ENCODE measurements at regions not wholly inside any gene's neighbourhood (a gene's known extent, or its start where the extent isn't known, plus 50 kb on each side); places are given as distances from the start of the nearest gene placed in this dataset.

- Histone ChIP-seq H3K4me1 (ENCODE audit: control insufficient read depth, insufficient read depth, low read length) (no peaks in the 10 kb centered on the region), H3K9me3 (ENCODE audit: control insufficient read depth, insufficient read depth, low read length) (no peaks in the 10 kb centered on the region), H3K36me3 (ENCODE audit: control insufficient read depth, insufficient read depth, low read length) (no peaks in the 10 kb centered on the region), H3K27me3 (ENCODE audit: control insufficient read depth, insufficient read depth, low read length) (no peaks in the 10 kb centered on the region), H3K4me3 (ENCODE audit: low read depth, low read length) (no peak overlapping the region), H3K27ac (ENCODE audit: low read depth, low read length) (no peak overlapping the region)
- DNase-seq (ENCODE audit: low read depth in 4 of 6, low spot score in 6 of 6), result no peak
- WGBS (ENCODE audit: insufficient coverage), result 100% methylated on average over 2 of the region's 4 CpGs
Measured at GRCh38 chr4:181582595-181582994, 660.6 kb upstream of the TENM3 start.

- WGBS (ENCODE audit: insufficient coverage), result no CpG with 5 or more reads among the region's 4 CpGs
- Histone ChIP-seq H3K4me3 (ENCODE audit: low read depth, low read length) (no peak overlapping the region), H3K9me3 (ENCODE audit: control insufficient read depth, insufficient read depth, low read length) (no peaks in the 10 kb centered on the region), H3K27me3 (ENCODE audit: control insufficient read depth, insufficient read depth, low read length) (no peaks in the 10 kb centered on the region), H3K4me1 (ENCODE audit: control insufficient read depth, insufficient read depth, low read length) (no peaks in the 10 kb centered on the region), H3K36me3 (ENCODE audit: control insufficient read depth, insufficient read depth, low read length) (no peaks in the 10 kb centered on the region), H3K27ac (ENCODE audit: low read depth, low read length) (no peak overlapping the region)
- DNase-seq (ENCODE audit: low read depth in 4 of 6, low spot score in 6 of 6), result no peak
Measured at GRCh38 chr4:181588733-181589302, 654.4 kb upstream of the TENM3 start.

- Histone ChIP-seq H3K4me3 (ENCODE audit: low read depth, low read length) (no peak overlapping the region), H3K27me3 (ENCODE audit: control insufficient read depth, insufficient read depth, low read length) (no peaks in the 10 kb centered on the region), H3K36me3 (ENCODE audit: control insufficient read depth, insufficient read depth, low read length) (no peaks in the 10 kb centered on the region), H3K4me1 (ENCODE audit: control insufficient read depth, insufficient read depth, low read length) (no peaks in the 10 kb centered on the region), H3K9me3 (ENCODE audit: control insufficient read depth, insufficient read depth, low read length) (no peaks in the 10 kb centered on the region), H3K27ac (ENCODE audit: low read depth, low read length) (no peak overlapping the region)
- no peak for DNase-seq (ENCODE audit: low read depth in 4 of 6, low spot score in 6 of 6)
- 88% methylated on average over 4 of the region's 5 CpGs for WGBS (ENCODE audit: insufficient coverage)
Measured at GRCh38 chr4:181592221-181592745, 650.9 kb upstream of the TENM3 start.

GRCh38 chr4:181593703-181594102 lies 649.5 kb upstream of the TENM3 start:
- 0% methylated on average over 1 of the region's 2 CpGs for WGBS (ENCODE audit: insufficient coverage)
- no peak overlapping the region for H3K27ac ChIP-seq (ENCODE audit: low read depth, low read length)
- no peak overlapping the region for H3K4me3 ChIP-seq (ENCODE audit: low read depth, low read length)
- no peaks in the 10 kb centered on the region for H3K9me3 ChIP-seq (ENCODE audit: control insufficient read depth, insufficient read depth, low read length)
- no peaks in the 10 kb centered on the region for H3K36me3 ChIP-seq (ENCODE audit: control insufficient read depth, insufficient read depth, low read length)
- no peak for DNase-seq (ENCODE audit: low read depth in 4 of 6, low spot score in 6 of 6)
- H3K4me1 ChIP-seq (ENCODE audit: control insufficient read depth, insufficient read depth, low read length), result no peaks in the 10 kb centered on the region
- no peaks in the 10 kb centered on the region for H3K27me3 ChIP-seq (ENCODE audit: control insufficient read depth, insufficient read depth, low read length)

GRCh38 chr4:181594188-181594587 lies 649.0 kb upstream of the TENM3 start:
- no peak overlapping the region for H3K4me3 ChIP-seq (ENCODE audit: low read depth, low read length)
- no peak for DNase-seq (ENCODE audit: low read depth in 4 of 6, low spot score in 6 of 6)
- H3K9me3 ChIP-seq (ENCODE audit: control insufficient read depth, insufficient read depth, low read length), result no peaks in the 10 kb centered on the region
- no peaks in the 10 kb centered on the region for H3K27me3 ChIP-seq (ENCODE audit: control insufficient read depth, insufficient read depth, low read length)
- H3K4me1 ChIP-seq (ENCODE audit: control insufficient read depth, insufficient read depth, low read length), result no peaks in the 10 kb centered on the region
- no peaks in the 10 kb centered on the region for H3K36me3 ChIP-seq (ENCODE audit: control insufficient read depth, insufficient read depth, low read length)
- H3K27ac ChIP-seq (ENCODE audit: low read depth, low read length), result no peak overlapping the region

GRCh38 chr4:181595716-181596115 lies 647.5 kb upstream of the TENM3 start:
- Histone ChIP-seq H3K4me3 (ENCODE audit: low read depth, low read length) (no peak overlapping the region), H3K9me3 (ENCODE audit: control insufficient read depth, insufficient read depth, low read length) (no peaks in the 10 kb centered on the region), H3K4me1 (ENCODE audit: control insufficient read depth, insufficient read depth, low read length) (no peaks in the 10 kb centered on the region), H3K27me3 (ENCODE audit: control insufficient read depth, insufficient read depth, low read length) (no peaks in the 10 kb centered on the region), H3K36me3 (ENCODE audit: control insufficient read depth, insufficient read depth, low read length) (no peaks in the 10 kb centered on the region), H3K27ac (ENCODE audit: low read depth, low read length) (no peak overlapping the region)
- no peak for DNase-seq (ENCODE audit: low read depth in 4 of 6, low spot score in 6 of 6)
- WGBS (ENCODE audit: insufficient coverage), result 84% methylated on average over 3 of the region's 5 CpGs

GRCh38 chr4:181597766-181598165 lies 645.4 kb upstream of the TENM3 start:
- no peak overlapping the region for H3K4me3 ChIP-seq (ENCODE audit: low read depth, low read length)
- no peaks in the 10 kb centered on the region for H3K36me3 ChIP-seq (ENCODE audit: control insufficient read depth, insufficient read depth, low read length)
- WGBS (ENCODE audit: insufficient coverage), result 86% methylated on average over 3 of the region's 4 CpGs
- H3K27me3 ChIP-seq (ENCODE audit: control insufficient read depth, insufficient read depth, low read length), result no peaks in the 10 kb centered on the region
- no peak overlapping the region for H3K27ac ChIP-seq (ENCODE audit: low read depth, low read length)
- no peaks in the 10 kb centered on the region for H3K9me3 ChIP-seq (ENCODE audit: control insufficient read depth, insufficient read depth, low read length)
- H3K4me1 ChIP-seq (ENCODE audit: control insufficient read depth, insufficient read depth, low read length), result no peaks in the 10 kb centered on the region
- no peak for DNase-seq (ENCODE audit: low read depth in 4 of 6, low spot score in 6 of 6)

- no peaks in the 10 kb centered on the region for H3K36me3 ChIP-seq (ENCODE audit: control insufficient read depth, insufficient read depth, low read length)
- no peaks in the 10 kb centered on the region for H3K4me1 ChIP-seq (ENCODE audit: control insufficient read depth, insufficient read depth, low read length)
- 10% methylated on average over 2 of the region's 6 CpGs for WGBS (ENCODE audit: insufficient coverage)
- H3K9me3 ChIP-seq (ENCODE audit: control insufficient read depth, insufficient read depth, low read length), result no peaks in the 10 kb centered on the region
- no peak overlapping the region for H3K4me3 ChIP-seq (ENCODE audit: low read depth, low read length)
- no peak overlapping the region for H3K27ac ChIP-seq (ENCODE audit: low read depth, low read length)
- DNase-seq (ENCODE audit: low read depth in 4 of 6, low spot score in 6 of 6), result no peak
- H3K27me3 ChIP-seq (ENCODE audit: control insufficient read depth, insufficient read depth, low read length), result no peaks in the 10 kb centered on the region
Measured at GRCh38 chr4:181599134-181599533, 644.1 kb upstream of the TENM3 start.

- no peaks in the 10 kb centered on the region for H3K27me3 ChIP-seq (ENCODE audit: control insufficient read depth, insufficient read depth, low read length)
- H3K27ac ChIP-seq (ENCODE audit: low read depth, low read length), result no peak overlapping the region
- WGBS (ENCODE audit: insufficient coverage), result no CpG with 5 or more reads among the region's 2 CpGs
- no peak overlapping the region for H3K4me3 ChIP-seq (ENCODE audit: low read depth, low read length)
- H3K36me3 ChIP-seq (ENCODE audit: control insufficient read depth, insufficient read depth, low read length), result no peaks in the 10 kb centered on the region
- no peaks in the 10 kb centered on the region for H3K9me3 ChIP-seq (ENCODE audit: control insufficient read depth, insufficient read depth, low read length)
- H3K4me1 ChIP-seq (ENCODE audit: control insufficient read depth, insufficient read depth, low read length), result no peaks in the 10 kb centered on the region
- no peak for DNase-seq (ENCODE audit: low read depth in 4 of 6, low spot score in 6 of 6)
Measured at GRCh38 chr4:181601103-181601502, 642.1 kb upstream of the TENM3 start.

GRCh38 chr4:181604546-181604945 lies 638.7 kb upstream of the TENM3 start:
- Histone ChIP-seq H3K9me3 (ENCODE audit: control insufficient read depth, insufficient read depth, low read length) (no peaks in the 10 kb centered on the region), H3K4me1 (ENCODE audit: control insufficient read depth, insufficient read depth, low read length) (no peaks in the 10 kb centered on the region), H3K27me3 (ENCODE audit: control insufficient read depth, insufficient read depth, low read length) (no peaks in the 10 kb centered on the region), H3K4me3 (ENCODE audit: low read depth, low read length) (no peak overlapping the region), H3K27ac (ENCODE audit: low read depth, low read length) (no peak overlapping the region), H3K36me3 (ENCODE audit: control insufficient read depth, insufficient read depth, low read length) (no peaks in the 10 kb centered on the region)
- DNase-seq (ENCODE audit: low read depth in 4 of 6, low spot score in 6 of 6), result no peak
- 83% methylated on average over 2 of the region's 4 CpGs for WGBS (ENCODE audit: insufficient coverage)

All from spinal cord (tissue), 9 donors.